SU-DHL-6 (cell line): ENCODE measurements at regions not wholly inside any gene's neighbourhood (a gene's known extent, or its start where the extent isn't known, plus 50 kb on each side); places are given as distances from the start of the nearest gene placed in this dataset.

Experiments used
- H2AFZ ChIP-seq: fragments of 200-600 bp; sonication (generic); 2 replicates; pipeline ENCODE4 v1.6.1; 2014; ENCODE audit warnings: low read depth, mild to moderate bottlenecking, moderate library complexity, mixed read lengths, antibody characterized with exemption, low read length; ENCODE audit not compliant: severe bottlenecking
- H3F3A ChIP-seq: fragments of 200-600 bp; shearing (Covaris generic); 2 replicates; pipeline ENCODE4 v1.6.0; 2016; ENCODE audit warnings: antibody characterized with exemption, mild to moderate bottlenecking; ENCODE audit not compliant: insufficient read depth
- H3K27ac ChIP-seq: fragments of 200-600 bp; sonication (generic); 2 replicates; pipeline ENCODE4 v1.5.1; 2016; ENCODE audit warnings: low read depth, mild to moderate bottlenecking, low read length, moderate library complexity, mixed read lengths
- H3K27me3 ChIP-seq: fragments of 200-600 bp; sonication (generic), shearing (Covaris generic); 2 replicates; pipeline ENCODE4 v1.6.0; 2014; ENCODE audit warnings: mild to moderate bottlenecking, low read length
- H3K36me3 ChIP-seq: fragments of 200-600 bp; sonication (generic); 2 replicates; pipeline ENCODE4 v1.6.1; 2014; ENCODE audit warnings: mild to moderate bottlenecking, low read length, mixed read lengths
- H3K4me2 ChIP-seq: fragments of 300-600, 200-600 bp; shearing (Covaris generic), sonication (generic); 2 replicates; pipeline ENCODE4 v1.6.0; 2014; ENCODE audit warnings: low read length, low read depth, mild to moderate bottlenecking; ENCODE audit not compliant: poor library complexity, severe bottlenecking
- H3K4me3 ChIP-seq: fragments of 200-600 bp; sonication (generic); 2 replicates; pipeline ENCODE4 v1.5.1; 2014; ENCODE audit warnings: antibody characterized with exemption, low read length, mild to moderate bottlenecking, mixed read lengths; ENCODE audit not compliant: insufficient read depth, poor library complexity, severe bottlenecking
- H3K79me2 ChIP-seq: fragments of 200-600 bp; sonication (generic); 2 replicates; pipeline ENCODE4 v1.6.1; 2014; ENCODE audit warnings: mild to moderate bottlenecking, low read length, moderate library complexity; ENCODE audit not compliant: insufficient read depth
- H3K9ac ChIP-seq: fragments of 200-600 bp; sonication (generic); 2 replicates; pipeline ENCODE4 v1.7.0; 2014; ENCODE audit warnings: mild to moderate bottlenecking, low read length
- H3K9me2 ChIP-seq: fragments of 200-600 bp; sonication (generic); replicated peaks from 2 replicates; pipeline ENCODE4 v1.6.1; 2014; ENCODE audit warnings: low read length; ENCODE audit not compliant: insufficient read depth
- H3K9me3 ChIP-seq: fragments of 200-600 bp; sonication (generic); 2 replicates; pipeline ENCODE4 v1.6.1; 2014; ENCODE audit warnings: low read length, mixed read lengths; ENCODE audit not compliant: insufficient read depth
- H4K20me1 ChIP-seq: fragments of 200-600 bp; sonication (generic); 2 replicates; pipeline ENCODE4 v1.6.1; 2014; ENCODE audit warnings: low read depth, mild to moderate bottlenecking, antibody characterized with exemption, low read length, moderate library complexity, mixed read lengths
- EZH2phosphoT487 ChIP-seq: fragments of 200-600 bp; sonication (generic), shearing (Covaris generic); conservative IDR thresholded peaks from 2 replicates; pipeline ENCODE4 v1.6.1; 2018; ENCODE audit warnings: mild to moderate bottlenecking, antibody characterized with exemption, low read length, moderate library complexity, mixed read lengths
- TF ChIP-seq, protein P1 (sequence below): fragments of 200-600 bp; sonication (generic); IDR thresholded peaks from one replicate; pipeline ENCODE4 v1.5.1; 2017; ENCODE audit warnings: antibody characterized with exemption, mild to moderate bottlenecking, low read length, moderate library complexity; ENCODE audit not compliant: insufficient read depth, poor library complexity, severe bottlenecking

GRCh38 chr20:54766483-54766882 lies 291.1 kb downstream of the DOK5 start:
- Histone ChIP-seq H2AFZ (no peak overlapping the region), H3F3A (no peaks in the 10 kb centered on the region)
- TF ChIP-seq, protein P1, sequence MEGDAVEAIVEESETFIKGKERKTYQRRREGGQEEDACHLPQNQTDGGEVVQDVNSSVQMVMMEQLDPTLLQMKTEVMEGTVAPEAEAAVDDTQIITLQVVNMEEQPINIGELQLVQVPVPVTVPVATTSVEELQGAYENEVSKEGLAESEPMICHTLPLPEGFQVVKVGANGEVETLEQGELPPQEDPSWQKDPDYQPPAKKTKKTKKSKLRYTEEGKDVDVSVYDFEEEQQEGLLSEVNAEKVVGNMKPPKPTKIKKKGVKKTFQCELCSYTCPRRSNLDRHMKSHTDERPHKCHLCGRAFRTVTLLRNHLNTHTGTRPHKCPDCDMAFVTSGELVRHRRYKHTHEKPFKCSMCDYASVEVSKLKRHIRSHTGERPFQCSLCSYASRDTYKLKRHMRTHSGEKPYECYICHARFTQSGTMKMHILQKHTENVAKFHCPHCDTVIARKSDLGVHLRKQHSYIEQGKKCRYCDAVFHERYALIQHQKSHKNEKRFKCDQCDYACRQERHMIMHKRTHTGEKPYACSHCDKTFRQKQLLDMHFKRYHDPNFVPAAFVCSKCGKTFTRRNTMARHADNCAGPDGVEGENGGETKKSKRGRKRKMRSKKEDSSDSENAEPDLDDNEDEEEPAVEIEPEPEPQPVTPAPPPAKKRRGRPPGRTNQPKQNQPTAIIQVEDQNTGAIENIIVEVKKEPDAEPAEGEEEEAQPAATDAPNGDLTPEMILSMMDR: no peak
- no peak for TF ChIP-seq EZH2phosphoT487

DNA sequence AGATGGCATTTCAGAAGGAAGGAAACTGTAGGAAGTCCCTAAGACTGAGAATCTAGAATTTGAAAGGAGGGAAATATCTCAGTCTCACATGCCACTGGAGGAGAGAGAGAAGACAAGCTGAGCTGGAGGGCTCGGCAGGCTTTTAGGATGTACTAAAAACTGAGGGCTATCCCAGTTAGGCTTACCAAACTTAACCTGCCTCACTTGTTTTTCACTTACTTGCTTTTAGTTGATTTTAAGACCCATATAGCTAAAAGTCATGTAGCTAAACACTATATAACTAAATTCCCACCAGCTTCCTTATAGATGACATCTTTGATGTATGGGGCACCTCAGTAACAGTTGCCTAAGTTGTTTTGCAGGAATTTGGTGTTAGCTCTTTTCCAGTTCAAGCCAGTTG lies 288.0 kb downstream of the DOK5 start:
- Histone ChIP-seq H3K9me3 (no peaks in the 10 kb centered on the region), H3K9ac (no peak overlapping the region), H3K27me3 (no peaks in the 10 kb centered on the region), H3K4me2 (no peak overlapping the region), H3K4me3 (no peak overlapping the region), H3K9me2 (no peaks in the 10 kb centered on the region), H3F3A (no peaks in the 10 kb centered on the region), H3K27ac (no peak overlapping the region), H2AFZ (no peak overlapping the region), H3K36me3 (no peaks in the 10 kb centered on the region), H4K20me1 (no peaks in the 10 kb centered on the region), H3K79me2 (no peaks in the 10 kb centered on the region)
- no peak for TF ChIP-seq EZH2phosphoT487
- TF ChIP-seq, protein P1: no peak

More at GRCh38 chr20:54766483-54766882, 291.1 kb downstream of the DOK5 start:
- Histone ChIP-seq H3K27ac (no peak overlapping the region), H4K20me1 (no peaks in the 10 kb centered on the region), H3K4me3 (no peak overlapping the region), H3K9me3 (no peaks in the 10 kb centered on the region), H3K36me3 (no peaks in the 10 kb centered on the region), H3K4me2 (no peak overlapping the region), H3K79me2 (no peaks in the 10 kb centered on the region), H3K9me2 (no peaks in the 10 kb centered on the region), H3K9ac (no peak overlapping the region), H3K27me3 (no peaks in the 10 kb centered on the region)

DNA sequence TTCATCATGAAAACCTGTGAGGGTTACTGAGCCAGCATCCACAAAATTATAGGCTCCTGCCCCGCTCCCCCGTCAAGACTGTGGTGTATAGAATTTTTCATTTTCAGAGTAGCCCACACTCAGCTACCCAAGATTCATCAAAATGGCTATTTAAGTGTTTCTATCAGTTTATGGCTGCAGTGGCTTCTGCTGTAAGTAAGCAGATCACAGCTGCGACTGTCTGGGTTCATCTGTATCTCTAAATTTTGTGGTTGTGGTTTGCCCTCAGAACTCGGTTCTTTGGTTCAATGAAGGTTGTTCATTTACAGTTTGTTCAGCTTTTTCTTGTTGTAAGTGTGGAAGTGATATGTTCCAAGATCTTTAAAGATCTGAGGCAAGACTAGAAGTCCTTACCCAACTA lies 284.2 kb downstream of the DOK5 start:
- Histone ChIP-seq H3K9me3 (no peaks in the 10 kb centered on the region), H2AFZ (no peak overlapping the region), H3K27me3 (no peaks in the 10 kb centered on the region), H3K9ac (no peak overlapping the region), H4K20me1 (no peaks in the 10 kb centered on the region), H3K79me2 (no peaks in the 10 kb centered on the region), H3K36me3 (no peaks in the 10 kb centered on the region), H3K4me3 (no peak overlapping the region), H3K4me2 (no peak overlapping the region), H3F3A (no peaks in the 10 kb centered on the region), H3K27ac (no peak overlapping the region), H3K9me2 (no peaks in the 10 kb centered on the region)
- no peak for TF ChIP-seq EZH2phosphoT487
- TF ChIP-seq, protein P1: no peak
